ENCODE measurements at regions not wholly inside any gene's neighbourhood (a gene's known extent, or its start where the extent isn't known, plus 50 kb on each side); places are given as distances from the start of the nearest gene placed in this dataset.

- Histone ChIP-seq H3K4me1 (ENCODE audit: insufficient read depth, low read length, poor library complexity, severe bottlenecking) (peaks cover 5% of the 10 kb centered on the region), H3K9me3 (ENCODE audit: insufficient read depth, low read depth, low read length) (no peaks in the 10 kb centered on the region), H3K27me3 (ENCODE audit: insufficient read depth, low read length, poor library complexity, severe bottlenecking) (no peaks in the 10 kb centered on the region), H3K4me3 (ENCODE audit: low read length, poor library complexity, severe bottlenecking) (no peak overlapping the region), H3K36me3 (ENCODE audit: insufficient read depth, low read length) (no peaks in the 10 kb centered on the region), H3F3A (ENCODE audit: low read depth) (no peaks in the 10 kb centered on the region), H3K9ac (ENCODE audit: low read depth, low read length, poor library complexity, severe bottlenecking) (no peak overlapping the region), H2AFZ (ENCODE audit: low read length) (no peak overlapping the region), H3K4me2 (ENCODE audit: low read depth, low read length, poor library complexity, severe bottlenecking) (no peak overlapping the region), H4K20me1 (ENCODE audit: insufficient read depth, low read length, poor library complexity, severe bottlenecking) (no peaks in the 10 kb centered on the region), H3K79me2 (ENCODE audit: insufficient read depth, low read length) (no peaks in the 10 kb centered on the region), H3K9me2 (replicated peaks; ENCODE audit: low read depth, low read length) (no peaks in the 10 kb centered on the region)
- TF ChIP-seq CTCF (conservative IDR thresholded peaks at IDR 0.05; ENCODE audit: low read length) (no peak), EZH2phosphoT487 (IDR thresholded peaks at IDR 0.05; ENCODE audit: borderline replicate concordance) (no peak)
Measured at GRCh38 chr16:85239871-85240270, 127.6 kb upstream of the CIBAR2 start.

DNA sequence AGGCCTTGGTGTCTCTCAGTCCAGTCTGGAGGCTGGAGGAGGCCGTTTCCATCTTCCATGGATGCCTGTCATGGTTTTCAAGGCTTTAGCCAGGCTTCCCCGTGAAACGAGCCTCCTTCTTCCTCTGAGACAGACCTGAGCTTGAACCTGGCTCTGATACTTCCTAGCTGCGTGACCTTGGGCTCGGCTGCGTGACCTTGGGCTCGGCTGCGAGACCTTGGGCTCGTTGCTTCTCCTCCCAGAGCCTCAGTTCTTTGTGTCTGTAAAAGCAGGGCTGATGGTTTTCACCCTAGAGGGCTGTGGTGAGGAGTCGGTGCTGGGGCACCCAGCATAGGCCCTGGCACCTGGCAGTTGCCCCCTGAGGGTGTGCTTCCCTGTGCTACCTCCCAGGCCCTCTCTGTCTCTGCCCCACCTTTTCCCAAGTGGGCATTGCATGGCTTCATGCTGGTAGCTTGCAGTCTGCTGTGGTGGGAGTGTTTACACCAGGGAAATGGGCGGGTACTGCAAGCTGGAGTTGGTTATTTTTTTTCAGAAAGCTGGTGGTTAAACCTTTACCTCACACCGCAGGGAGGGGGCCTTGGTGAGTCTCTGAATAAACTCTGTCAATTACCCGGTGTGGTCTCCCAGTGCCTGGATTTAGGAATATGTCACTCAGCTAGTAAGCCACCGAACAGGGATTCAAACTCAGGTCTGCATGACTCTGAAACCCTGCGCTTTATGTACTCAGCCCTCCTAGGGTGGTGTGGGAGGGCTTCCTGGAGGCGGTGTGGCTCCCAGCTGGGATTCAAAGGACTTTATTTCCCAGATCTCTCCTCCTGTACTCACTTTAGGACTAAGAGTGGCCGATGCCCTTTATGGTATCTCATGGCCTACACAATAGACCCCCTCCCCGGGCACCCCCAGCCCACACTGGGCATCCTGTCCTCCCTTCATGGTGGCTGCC, 129.0 kb upstream of the CIBAR2 start:
- Histone ChIP-seq H3K4me2 (ENCODE audit: low read depth, low read length, poor library complexity, severe bottlenecking) (no peak overlapping the region), H4K20me1 (ENCODE audit: insufficient read depth, low read length, poor library complexity, severe bottlenecking) (no peaks in the 10 kb centered on the region), H3K27me3 (ENCODE audit: insufficient read depth, low read length, poor library complexity, severe bottlenecking) (no peaks in the 10 kb centered on the region), H3F3A (ENCODE audit: low read depth) (no peaks in the 10 kb centered on the region), H3K9me2 (replicated peaks; ENCODE audit: low read depth, low read length) (no peaks in the 10 kb centered on the region), H2AFZ (ENCODE audit: low read length) (no peak overlapping the region), H3K4me1 (ENCODE audit: insufficient read depth, low read length, poor library complexity, severe bottlenecking) (peaks cover 6% of the 10 kb centered on the region), H3K4me3 (ENCODE audit: low read length, poor library complexity, severe bottlenecking) (no peak overlapping the region), H3K79me2 (ENCODE audit: insufficient read depth, low read length) (no peaks in the 10 kb centered on the region), H3K9me3 (ENCODE audit: insufficient read depth, low read depth, low read length) (no peaks in the 10 kb centered on the region), H3K9ac (ENCODE audit: low read depth, low read length, poor library complexity, severe bottlenecking) (no peak overlapping the region), H3K36me3 (ENCODE audit: insufficient read depth, low read length) (no peaks in the 10 kb centered on the region)
- no peak for TF ChIP-seq EZH2phosphoT487 (IDR thresholded peaks at IDR 0.05; ENCODE audit: borderline replicate concordance)
- no peak; the same call in 1 of the 2 replicates for TF ChIP-seq CTCF (conservative IDR thresholded peaks at IDR 0.05; ENCODE audit: low read length)

- TF ChIP-seq CTCF (conservative IDR thresholded peaks at IDR 0.05; ENCODE audit: low read length) (no peak), EZH2phosphoT487 (IDR thresholded peaks at IDR 0.05; ENCODE audit: borderline replicate concordance) (no peak)
- H4K20me1 ChIP-seq (ENCODE audit: insufficient read depth, low read length, poor library complexity, severe bottlenecking), result no peaks in the 10 kb centered on the region
- H3K27me3 ChIP-seq (ENCODE audit: insufficient read depth, low read length, poor library complexity, severe bottlenecking), result no peaks in the 10 kb centered on the region
- H3K9me2 ChIP-seq (replicated peaks; ENCODE audit: low read depth, low read length), result no peaks in the 10 kb centered on the region
- no peak overlapping the region for H2AFZ ChIP-seq (ENCODE audit: low read length)
- H3K36me3 ChIP-seq (ENCODE audit: insufficient read depth, low read length), result no peaks in the 10 kb centered on the region
- H3K9ac ChIP-seq (ENCODE audit: low read depth, low read length, poor library complexity, severe bottlenecking), result no peak overlapping the region
- no peaks in the 10 kb centered on the region for H3K9me3 ChIP-seq (ENCODE audit: insufficient read depth, low read depth, low read length)
- H3K4me2 ChIP-seq (ENCODE audit: low read depth, low read length, poor library complexity, severe bottlenecking), result no peak overlapping the region
- H3K4me1 ChIP-seq (ENCODE audit: insufficient read depth, low read length, poor library complexity, severe bottlenecking), result peaks cover 5% of the 10 kb centered on the region
- no peaks in the 10 kb centered on the region for H3F3A ChIP-seq (ENCODE audit: low read depth)
- H3K4me3 ChIP-seq (ENCODE audit: low read length, poor library complexity, severe bottlenecking), result no peak overlapping the region
- H3K79me2 ChIP-seq (ENCODE audit: insufficient read depth, low read length), result no peaks in the 10 kb centered on the region
Measured at GRCh38 chr16:85242140-85242539, 129.9 kb upstream of the CIBAR2 start.

Data from Loucy (cell line).